ENCODE measurements at regions not wholly inside any gene's neighbourhood (a gene's known extent, or its start where the extent isn't known, plus 50 kb on each side); places are given as distances from the start of the nearest gene placed in this dataset.
"Not testable (repeated sequence)": the region's sequence is repeated elsewhere in the genome, so short reads cannot be mapped to it uniquely, and the experiment has no call there.

GRCh38 chr10:62696798-62697197 lies 107.7 kb upstream of the ADO start:
- Histone ChIP-seq H3K4me1 (ENCODE audit: control insufficient read depth in 5 of 5, insufficient read depth in 5 of 5, low read length in 5 of 5) (no peaks in the 10 kb centered on the region), H3K27me3 (ENCODE audit: control insufficient read depth in 3 of 3, insufficient read depth in 3 of 3, low read length in 2 of 3) (no peaks in the 10 kb centered on the region), H3K9ac (ENCODE audit: insufficient read depth in 1 of 2, low read length in 2 of 2) (no peak overlapping the region), H3K9me3 (ENCODE audit: control insufficient read depth in 4 of 4, insufficient read depth in 3 of 4, low read length in 3 of 4) (peaks cover 0 to 6% (median 0%) of the 10 kb centered on the region in 4 donors), H3K4me3 (no peak overlapping the region), H3K27ac (ENCODE audit: low read depth in 1 of 2, low read length in 1 of 2) (no peak overlapping the region), H3K36me3 (ENCODE audit: control insufficient read depth in 4 of 4, insufficient read depth in 4 of 4, low read length in 4 of 4) (no peaks in the 10 kb centered on the region)
- TF ChIP-seq CTCF (IDR thresholded peaks at IDR 0.05; ENCODE audit: control extremely low read depth, extremely low read depth), result no peak
- 72 to 75% methylated on average over 2 of the region's 2 CpGs for WGBS, 2 donors
- no peak for DNase-seq
- ATAC-seq (ENCODE audit: insufficient read depth, low FRiP score), result no peak

DNA sequence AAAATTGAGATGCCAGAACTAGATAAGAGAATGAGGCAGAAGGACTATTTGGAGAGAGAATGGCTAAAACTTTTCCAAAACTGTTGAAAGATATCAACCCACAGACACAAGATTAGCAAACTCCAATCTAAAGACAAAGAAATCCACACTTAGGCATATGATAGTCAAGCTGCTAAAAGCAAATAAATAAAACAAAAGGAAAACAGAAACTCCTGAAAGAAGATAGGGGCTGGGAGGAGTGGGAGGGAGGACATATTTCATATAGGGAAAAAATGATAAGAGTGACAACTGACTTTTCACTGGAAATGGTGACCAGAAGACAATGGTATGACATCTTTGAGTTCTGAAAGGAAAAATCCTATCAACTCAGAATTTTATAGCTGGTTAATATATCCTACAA lies 105.4 kb upstream of the ADO start:
- TF ChIP-seq CTCF (IDR thresholded peaks at IDR 0.05; ENCODE audit: control extremely low read depth, extremely low read depth), result no peak
- Histone ChIP-seq H3K27ac (ENCODE audit: low read depth in 1 of 2, low read length in 1 of 2) (no peak overlapping the region), H3K27me3 (ENCODE audit: control insufficient read depth in 3 of 3, insufficient read depth in 3 of 3, low read length in 2 of 3) (no peaks in the 10 kb centered on the region), H3K9me3 (ENCODE audit: control insufficient read depth in 4 of 4, insufficient read depth in 3 of 4, low read length in 3 of 4) (peaks cover 0 to 6% (median 0%) of the 10 kb centered on the region in 4 donors), H3K4me3 (no peak overlapping the region), H3K4me1 (ENCODE audit: control insufficient read depth in 5 of 5, insufficient read depth in 5 of 5, low read length in 5 of 5) (no peaks in the 10 kb centered on the region), H3K9ac (ENCODE audit: insufficient read depth in 1 of 2, low read length in 2 of 2) (no peak overlapping the region), H3K36me3 (ENCODE audit: control insufficient read depth in 4 of 4, insufficient read depth in 4 of 4, low read length in 4 of 4) (no peaks in the 10 kb centered on the region)
- DNase-seq (no peak), ATAC-seq (ENCODE audit: insufficient read depth, low FRiP score) (no peak)

- H3K9ac ChIP-seq (ENCODE audit: insufficient read depth in 1 of 2, low read length in 2 of 2); ATAC-seq (ENCODE audit: insufficient read depth, low FRiP score); H3K4me3 ChIP-seq; H3K4me1 ChIP-seq (ENCODE audit: control insufficient read depth in 5 of 5, insufficient read depth in 5 of 5, low read length in 5 of 5); H3K27ac ChIP-seq (ENCODE audit: low read depth in 1 of 2, low read length in 1 of 2); DNase-seq; H3K9me3 ChIP-seq (ENCODE audit: control insufficient read depth in 4 of 4, insufficient read depth in 3 of 4, low read length in 3 of 4); H3K27me3 ChIP-seq (ENCODE audit: control insufficient read depth in 3 of 3, insufficient read depth in 3 of 3, low read length in 2 of 3); H3K36me3 ChIP-seq (ENCODE audit: control insufficient read depth in 4 of 4, insufficient read depth in 4 of 4, low read length in 4 of 4): not testable (repeated sequence)
- WGBS, 2 donors, result 93 to 94% methylated on average over 3 of the region's 3 CpGs
Measured at GRCh38 chr10:62704121-62704520, 100.4 kb upstream of the ADO start.

DNA sequence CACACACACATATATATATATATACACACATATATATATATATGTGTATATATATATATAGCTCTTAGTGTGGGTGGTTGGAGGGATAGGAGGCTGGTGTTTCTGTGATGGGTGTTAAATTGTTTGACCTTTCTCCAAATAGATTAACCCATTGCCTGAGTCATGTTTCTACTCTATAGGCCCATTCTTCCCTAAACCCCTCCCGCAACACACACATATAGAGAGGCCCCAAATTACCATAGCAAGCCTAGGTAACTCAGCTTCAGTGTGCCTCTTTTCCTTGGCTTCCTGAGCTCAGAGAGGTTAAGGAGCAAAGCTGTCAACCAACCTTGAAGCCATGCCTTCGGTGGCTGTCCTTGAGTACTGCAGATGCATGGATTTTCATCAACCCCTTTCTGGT lies 98.7 kb upstream of the ADO start:
- no peak for ATAC-seq (ENCODE audit: insufficient read depth, low FRiP score)
- no peak for TF ChIP-seq CTCF (IDR thresholded peaks at IDR 0.05; ENCODE audit: control extremely low read depth, extremely low read depth)
- no peaks in the 10 kb centered on the region for H3K27me3 ChIP-seq (ENCODE audit: control insufficient read depth in 3 of 3, insufficient read depth in 3 of 3, low read length in 2 of 3)
- H3K36me3 ChIP-seq (ENCODE audit: control insufficient read depth in 4 of 4, insufficient read depth in 4 of 4, low read length in 4 of 4), result no peaks in the 10 kb centered on the region
- H3K4me1 ChIP-seq (ENCODE audit: control insufficient read depth in 5 of 5, insufficient read depth in 5 of 5, low read length in 5 of 5), result no peaks in the 10 kb centered on the region
- H3K27ac ChIP-seq (ENCODE audit: low read depth in 1 of 2, low read length in 1 of 2), result no peak overlapping the region
- 85 to 96% methylated on average over 2 of the region's 2 CpGs for WGBS, 2 donors
- no peaks in the 10 kb centered on the region for H3K9me3 ChIP-seq (ENCODE audit: control insufficient read depth in 4 of 4, insufficient read depth in 3 of 4, low read length in 3 of 4)
- no peak overlapping the region for H3K9ac ChIP-seq (ENCODE audit: insufficient read depth in 1 of 2, low read length in 2 of 2)
- DNase-seq, result no peak
- no peak overlapping the region for H3K4me3 ChIP-seq
